Myocyte (in vitro differentiated cells): ENCODE measurements at regions not wholly inside any gene's neighbourhood (a gene's known extent, or its start where the extent isn't known, plus 50 kb on each side); places are given as distances from the start of the nearest gene placed in this dataset.
"Not testable (repeated sequence)": the region's sequence is repeated elsewhere in the genome, so short reads cannot be mapped to it uniquely, and the experiment has no call there.

Experiments used
- DNase-seq: peaks from one replicate; pipeline ENCODE4 v3.0.0-alpha.2; 2012; ENCODE audit warnings: low read depth

- no peak for DNase-seq
These were observed 521.2 kb downstream of the RMST start for GRCh38 chr12:97983796-97984195.

- no peak for DNase-seq
These were observed 521.8 kb downstream of the RMST start for GRCh38 chr12:97984436-97984835.

- DNase-seq = no peak
These were observed 522.5 kb downstream of the RMST start for GRCh38 chr12:97984974-97985580.

- no peak for DNase-seq
These were observed 523.2 kb downstream of the RMST start for GRCh38 chr12:97985834-97986233.

- DNase-seq = not testable (repeated sequence)
These were observed 526.0 kb downstream of the RMST start for GRCh38 chr12:97988588-97988987.

GRCh38 chr12:97989366-97989940 lies 525.9 kb upstream of the TMPO start:
- no peak for DNase-seq

- DNase-seq = no peak
These were observed 520.5 kb upstream of the TMPO start for GRCh38 chr12:97994746-97995484.

- DNase-seq = no peak
These were observed 519.8 kb upstream of the TMPO start for GRCh38 chr12:97995559-97995958.

- no peak for DNase-seq
These were observed 514.0 kb upstream of the TMPO start for GRCh38 chr12:98001430-98001829.

GRCh38 chr12:98002887-98003493 lies 512.4 kb upstream of the TMPO start:
- DNase-seq = peak; percentile 2

- DNase-seq = no peak
These were observed 507.4 kb upstream of the TMPO start for GRCh38 chr12:98007963-98008362.

GRCh38 chr12:98013560-98013959 lies 501.8 kb upstream of the TMPO start:
- DNase-seq = no peak

GRCh38 chr12:98018836-98019235 lies 496.6 kb upstream of the TMPO start:
- DNase-seq = no peak

- DNase-seq = no peak
These were observed 495.0 kb upstream of the TMPO start for GRCh38 chr12:98020376-98020775.

GRCh38 chr12:98022961-98023360 lies 492.4 kb upstream of the TMPO start:
- no peak for DNase-seq

- no peak for DNase-seq
These were observed 477.8 kb upstream of the TMPO start for GRCh38 chr12:98037401-98038140.

- DNase-seq = no peak
These were observed 472.7 kb upstream of the TMPO start for GRCh38 chr12:98042668-98043067.

GRCh38 chr12:98045395-98045794 lies 470.0 kb upstream of the TMPO start:
- no peak for DNase-seq

GRCh38 chr12:98048326-98048725 lies 467.1 kb upstream of the TMPO start:
- DNase-seq = no peak

GRCh38 chr12:98053202-98053601 lies 462.2 kb upstream of the TMPO start:
- no peak for DNase-seq

- DNase-seq = no peak
These were observed 457.7 kb upstream of the TMPO start for GRCh38 chr12:98057701-98058100.

- no peak for DNase-seq
These were observed 457.2 kb upstream of the TMPO start for GRCh38 chr12:98058213-98058612.
